ENCODE measurements at regions not wholly inside any gene's neighbourhood (a gene's known extent, or its start where the extent isn't known, plus 50 kb on each side); places are given as distances from the start of the nearest gene placed in this dataset.
"Not testable (repeated sequence)": the region's sequence is repeated elsewhere in the genome, so short reads cannot be mapped to it uniquely, and the experiment has no call there.

- Histone ChIP-seq H3K9me3 (ENCODE audit: control insufficient read depth in 2 of 2, low read length in 2 of 2) (peaks cover 0 to 6% of the 10 kb centered on the region in 2 donors), H3K27ac (ENCODE audit: low read length) (no peak overlapping the region), H3K4me1 (ENCODE audit: control insufficient read depth, insufficient read depth, low read length) (no peaks in the 10 kb centered on the region), H3K4me3 (ENCODE audit: low read length in 2 of 2) (no peak overlapping the region), H3K36me3 (ENCODE audit: control insufficient read depth in 2 of 2, insufficient read depth in 2 of 2, low read length in 2 of 2) (no peaks in the 10 kb centered on the region), H3K27me3 (ENCODE audit: control insufficient read depth in 1 of 2, insufficient read depth in 2 of 2, low read length in 2 of 2) (no peaks in the 10 kb centered on the region), H3K9ac (ENCODE audit: low read length in 2 of 2) (no peak overlapping the region)
Measured at GRCh38 chr16:5932906-5933305, 835.3 kb upstream of the EEF2KMT start.

GRCh38 chr16:5928476-5929065 is 831.0 kb upstream of the EEF2KMT start:
- Histone ChIP-seq H3K36me3 (ENCODE audit: control insufficient read depth in 2 of 2, insufficient read depth in 2 of 2, low read length in 2 of 2) (no peaks in the 10 kb centered on the region), H3K27me3 (ENCODE audit: control insufficient read depth in 1 of 2, insufficient read depth in 2 of 2, low read length in 2 of 2) (no peaks in the 10 kb centered on the region), H3K4me1 (ENCODE audit: control insufficient read depth, insufficient read depth, low read length) (no peaks in the 10 kb centered on the region), H3K9me3 (ENCODE audit: control insufficient read depth in 2 of 2, low read length in 2 of 2) (peaks cover 0 to 4% of the 10 kb centered on the region in 2 donors), H3K27ac (ENCODE audit: low read length) (no peak overlapping the region), H3K9ac (ENCODE audit: low read length in 2 of 2) (no peak overlapping the region), H3K4me3 (ENCODE audit: low read length in 2 of 2) (no peak overlapping the region)

GRCh38 chr16:5925850-5926249 is 828.3 kb upstream of the EEF2KMT start:
- H3K9me3 ChIP-seq (ENCODE audit: control insufficient read depth in 2 of 2, low read length in 2 of 2) = peaks cover 0 to 4% of the 10 kb centered on the region in 2 donors
- H3K9ac ChIP-seq (ENCODE audit: low read length in 2 of 2) = no peak overlapping the region
- H3K27me3 ChIP-seq (ENCODE audit: control insufficient read depth in 1 of 2, insufficient read depth in 2 of 2, low read length in 2 of 2) = no peaks in the 10 kb centered on the region
- no peaks in the 10 kb centered on the region for H3K36me3 ChIP-seq (ENCODE audit: control insufficient read depth in 2 of 2, insufficient read depth in 2 of 2, low read length in 2 of 2)
- no peaks in the 10 kb centered on the region for H3K4me1 ChIP-seq (ENCODE audit: control insufficient read depth, insufficient read depth, low read length)
- no peak overlapping the region for H3K4me3 ChIP-seq (ENCODE audit: low read length in 2 of 2)
- no peak overlapping the region for H3K27ac ChIP-seq (ENCODE audit: low read length)

GRCh38 chr16:5922686-5923085 is 825.1 kb upstream of the EEF2KMT start:
- Histone ChIP-seq H3K27me3 (ENCODE audit: control insufficient read depth in 1 of 2, insufficient read depth in 2 of 2, low read length in 2 of 2) (no peaks in the 10 kb centered on the region), H3K36me3 (ENCODE audit: control insufficient read depth in 2 of 2, insufficient read depth in 2 of 2, low read length in 2 of 2) (no peaks in the 10 kb centered on the region), H3K4me1 (ENCODE audit: control insufficient read depth, insufficient read depth, low read length) (no peaks in the 10 kb centered on the region), H3K4me3 (ENCODE audit: low read length in 2 of 2) (no peak overlapping the region), H3K9me3 (ENCODE audit: control insufficient read depth in 2 of 2, low read length in 2 of 2) (peaks cover 0 to 4% of the 10 kb centered on the region in 2 donors), H3K9ac (ENCODE audit: low read length in 2 of 2) (no peak overlapping the region), H3K27ac (ENCODE audit: low read length) (no peak overlapping the region)

- Histone ChIP-seq H3K9ac (ENCODE audit: low read length in 2 of 2) (no peak overlapping the region), H3K4me3 (ENCODE audit: low read length in 2 of 2) (no peak overlapping the region), H3K9me3 (ENCODE audit: control insufficient read depth in 2 of 2, low read length in 2 of 2) (no peaks in the 10 kb centered on the region), H3K36me3 (ENCODE audit: control insufficient read depth in 2 of 2, insufficient read depth in 2 of 2, low read length in 2 of 2) (no peaks in the 10 kb centered on the region), H3K4me1 (ENCODE audit: control insufficient read depth, insufficient read depth, low read length) (no peaks in the 10 kb centered on the region), H3K27me3 (ENCODE audit: control insufficient read depth in 1 of 2, insufficient read depth in 2 of 2, low read length in 2 of 2) (no peaks in the 10 kb centered on the region), H3K27ac (ENCODE audit: low read length) (no peak overlapping the region)
Measured at GRCh38 chr16:5918567-5919130, 821.1 kb upstream of the EEF2KMT start.

DNA sequence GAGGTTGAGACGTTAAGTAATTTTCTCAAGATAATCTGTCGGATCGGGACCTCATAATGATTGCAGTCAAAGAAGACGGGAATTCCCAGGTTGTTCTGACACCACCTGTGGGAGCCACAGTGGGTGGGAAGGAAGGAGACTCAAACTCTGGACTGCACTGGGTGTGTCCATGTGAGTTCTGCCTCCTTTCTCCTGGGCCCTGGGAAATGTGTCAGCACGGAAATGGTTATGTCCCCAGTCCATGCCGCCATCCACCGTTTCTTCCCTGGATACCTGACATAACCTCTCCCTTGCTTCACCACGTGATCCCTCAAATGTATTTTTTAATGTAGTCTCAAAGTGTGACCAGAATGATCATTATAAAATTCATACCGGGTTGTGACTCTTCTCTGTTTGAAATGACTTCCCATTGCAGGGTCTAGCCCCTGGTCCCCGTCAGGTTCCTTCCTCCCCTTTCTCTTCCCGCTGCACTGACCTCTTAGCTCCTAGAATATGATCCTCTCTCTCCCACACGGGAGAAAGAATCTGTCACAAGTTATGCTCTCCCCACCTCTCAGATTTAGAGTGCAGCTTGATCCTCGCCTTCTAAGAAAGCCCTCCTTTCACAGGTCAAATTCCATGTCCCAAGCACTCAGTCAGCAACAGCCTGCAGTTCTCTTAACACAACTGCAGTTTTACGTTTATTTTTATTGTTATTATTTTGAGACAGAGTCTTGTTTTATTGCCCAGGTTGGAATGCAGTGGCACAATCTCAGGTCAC is 820.0 kb upstream of the EEF2KMT start:
- no peak overlapping the region for H3K4me3 ChIP-seq (ENCODE audit: low read length in 2 of 2)
- H3K9ac ChIP-seq (ENCODE audit: low read length in 2 of 2) = no peak overlapping the region
- no peak overlapping the region for H3K27ac ChIP-seq (ENCODE audit: low read length)
- no peaks in the 10 kb centered on the region for H3K27me3 ChIP-seq (ENCODE audit: control insufficient read depth in 1 of 2, insufficient read depth in 2 of 2, low read length in 2 of 2)
- H3K36me3 ChIP-seq (ENCODE audit: control insufficient read depth in 2 of 2, insufficient read depth in 2 of 2, low read length in 2 of 2) = no peaks in the 10 kb centered on the region
- H3K4me1 ChIP-seq (ENCODE audit: control insufficient read depth, insufficient read depth, low read length) = no peaks in the 10 kb centered on the region
- peaks cover 0 to 2% of the 10 kb centered on the region in 2 donors for H3K9me3 ChIP-seq (ENCODE audit: control insufficient read depth in 2 of 2, low read length in 2 of 2)

GRCh38 chr16:5916711-5917191 is 819.2 kb upstream of the EEF2KMT start:
- H3K27me3 ChIP-seq (ENCODE audit: control insufficient read depth in 1 of 2, insufficient read depth in 2 of 2, low read length in 2 of 2) = peaks cover 0 to 2% of the 10 kb centered on the region in 2 donors
- no peaks in the 10 kb centered on the region for H3K36me3 ChIP-seq (ENCODE audit: control insufficient read depth in 2 of 2, insufficient read depth in 2 of 2, low read length in 2 of 2)

GRCh38 chr16:5911241-5911640 is 813.6 kb upstream of the EEF2KMT start:
- Histone ChIP-seq H3K27me3 (ENCODE audit: control insufficient read depth in 1 of 2, insufficient read depth in 2 of 2, low read length in 2 of 2) (peaks cover 0 to 2% of the 10 kb centered on the region in 2 donors), H3K4me3 (ENCODE audit: low read length in 2 of 2) (no peak overlapping the region), H3K27ac (ENCODE audit: low read length) (no peak overlapping the region), H3K9ac (ENCODE audit: low read length in 2 of 2) (no peak overlapping the region), H3K9me3 (ENCODE audit: control insufficient read depth in 2 of 2, low read length in 2 of 2) (peaks cover 0 to 5% of the 10 kb centered on the region in 2 donors), H3K36me3 (ENCODE audit: control insufficient read depth in 2 of 2, insufficient read depth in 2 of 2, low read length in 2 of 2) (no peaks in the 10 kb centered on the region), H3K4me1 (ENCODE audit: control insufficient read depth, insufficient read depth, low read length) (no peaks in the 10 kb centered on the region)

More at GRCh38 chr16:5916711-5917191, 819.2 kb upstream of the EEF2KMT start:
- peaks cover 0 to 2% of the 10 kb centered on the region in 2 donors for H3K9me3 ChIP-seq (ENCODE audit: control insufficient read depth in 2 of 2, low read length in 2 of 2)
- H3K9ac ChIP-seq (ENCODE audit: low read length in 2 of 2) = no peak overlapping the region
- no peaks in the 10 kb centered on the region for H3K4me1 ChIP-seq (ENCODE audit: control insufficient read depth, insufficient read depth, low read length)
- H3K4me3 ChIP-seq (ENCODE audit: low read length in 2 of 2) = no peak overlapping the region
- no peak overlapping the region for H3K27ac ChIP-seq (ENCODE audit: low read length)

- H3K27me3 ChIP-seq (ENCODE audit: control insufficient read depth in 1 of 2, insufficient read depth in 2 of 2, low read length in 2 of 2); H3K9me3 ChIP-seq (ENCODE audit: control insufficient read depth in 2 of 2, low read length in 2 of 2); H3K9ac ChIP-seq (ENCODE audit: low read length in 2 of 2); H3K27ac ChIP-seq (ENCODE audit: low read length); H3K36me3 ChIP-seq (ENCODE audit: control insufficient read depth in 2 of 2, insufficient read depth in 2 of 2, low read length in 2 of 2); H3K4me1 ChIP-seq (ENCODE audit: control insufficient read depth, insufficient read depth, low read length); H3K4me3 ChIP-seq (ENCODE audit: low read length in 2 of 2): not testable (repeated sequence)
Measured at GRCh38 chr16:5909556-5909955, 812.0 kb upstream of the EEF2KMT start.

DNA sequence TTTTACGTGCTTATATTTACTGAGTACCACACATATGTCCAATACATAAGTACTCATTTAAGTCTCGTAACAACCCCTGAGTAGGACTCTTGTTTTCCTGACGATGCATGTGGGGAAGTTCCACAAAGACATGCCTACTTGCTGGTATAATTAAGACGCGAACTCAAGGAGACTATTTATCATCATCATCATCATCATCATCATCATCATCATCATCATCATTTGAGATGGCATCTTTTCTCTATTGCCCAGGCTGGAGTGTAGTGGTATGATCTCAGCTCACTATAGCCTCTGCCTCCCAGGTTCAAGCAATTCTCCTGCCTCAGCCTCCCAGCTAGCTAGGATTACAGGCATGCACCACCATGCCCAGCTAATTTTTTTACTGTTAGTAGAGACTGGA is 809.9 kb upstream of the EEF2KMT start:
- no peak overlapping the region for H3K27ac ChIP-seq (ENCODE audit: low read length)
- no peak overlapping the region for H3K9ac ChIP-seq (ENCODE audit: low read length in 2 of 2)
- H3K4me3 ChIP-seq (ENCODE audit: low read length in 2 of 2) = no peak overlapping the region
- H3K27me3 ChIP-seq (ENCODE audit: control insufficient read depth in 1 of 2, insufficient read depth in 2 of 2, low read length in 2 of 2) = peaks cover 0 to 2% of the 10 kb centered on the region in 2 donors
- no peaks in the 10 kb centered on the region for H3K4me1 ChIP-seq (ENCODE audit: control insufficient read depth, insufficient read depth, low read length)
- H3K9me3 ChIP-seq (ENCODE audit: control insufficient read depth in 2 of 2, low read length in 2 of 2) = peaks cover 0 to 3% of the 10 kb centered on the region in 2 donors
- no peaks in the 10 kb centered on the region for H3K36me3 ChIP-seq (ENCODE audit: control insufficient read depth in 2 of 2, insufficient read depth in 2 of 2, low read length in 2 of 2)

- H3K4me1 ChIP-seq (ENCODE audit: control insufficient read depth, insufficient read depth, low read length) = no peaks in the 10 kb centered on the region
- no peaks in the 10 kb centered on the region for H3K27me3 ChIP-seq (ENCODE audit: control insufficient read depth in 1 of 2, insufficient read depth in 2 of 2, low read length in 2 of 2)
- H3K9ac ChIP-seq (ENCODE audit: low read length in 2 of 2) = no peak overlapping the region
- H3K27ac ChIP-seq (ENCODE audit: low read length) = no peak overlapping the region
- H3K36me3 ChIP-seq (ENCODE audit: control insufficient read depth in 2 of 2, insufficient read depth in 2 of 2, low read length in 2 of 2) = no peaks in the 10 kb centered on the region
- peaks cover 2 to 3% of the 10 kb centered on the region in 2 donors for H3K9me3 ChIP-seq (ENCODE audit: control insufficient read depth in 2 of 2, low read length in 2 of 2)
- H3K4me3 ChIP-seq (ENCODE audit: low read length in 2 of 2) = no peak overlapping the region
Measured at GRCh38 chr16:5906351-5906750, 808.8 kb upstream of the EEF2KMT start.
